H9 (cell line): ENCODE measurements at regions not wholly inside any gene's neighbourhood (a gene's known extent, or its start where the extent isn't known, plus 50 kb on each side); places are given as distances from the start of the nearest gene placed in this dataset.

Source experiments
- DNase-seq: peaks from one replicate; pipeline ENCODE4 v3.0.0-alpha.2; 2017
- H2AFZ ChIP-seq: one replicate; pipeline ENCODE4 v1.6.1; 2013; ENCODE audit warnings: mild to moderate bottlenecking, low read length, control low read depth, moderate library complexity
- H2AK5ac ChIP-seq: 2 replicates; pipeline ENCODE4 v1.6.1; 2013; ENCODE audit warnings: low read length, control low read depth, mixed read lengths; ENCODE audit not compliant: insufficient read length
- H2BK120ac ChIP-seq: one replicate; pipeline ENCODE4 v1.6.1; 2013; ENCODE audit warnings: low read depth, mild to moderate bottlenecking, low read length, control low read depth, inconsistent platforms; ENCODE audit not compliant: poor library complexity, severe bottlenecking
- H2BK12ac ChIP-seq: 2 replicates; pipeline ENCODE4 v1.6.1; 2013; ENCODE audit warnings: low read length, control low read depth, mixed read lengths, low read depth; ENCODE audit not compliant: insufficient read length
- H2BK15ac ChIP-seq: 2 replicates; pipeline ENCODE4 v1.6.1; 2013; ENCODE audit warnings: low read depth, low read length, control low read depth
- H2BK20ac ChIP-seq: one replicate; pipeline ENCODE4 v1.6.1; 2013; ENCODE audit warnings: low read depth, mild to moderate bottlenecking, low read length, control low read depth, inconsistent platforms; ENCODE audit not compliant: poor library complexity, severe bottlenecking
- H2BK5ac ChIP-seq: 2 replicates; pipeline ENCODE4 v1.6.1; 2013; ENCODE audit warnings: low read length, control low read depth, mixed read lengths; ENCODE audit not compliant: insufficient read length
- H3K14ac ChIP-seq: 2 replicates; pipeline ENCODE4 v1.6.1; 2013; ENCODE audit warnings: low read length, control low read depth; ENCODE audit not compliant: insufficient read depth
- H3K18ac ChIP-seq: 2 replicates; pipeline ENCODE4 v1.6.1; 2013; ENCODE audit warnings: low read depth, mild to moderate bottlenecking, mixed read lengths, low read length, control low read depth; ENCODE audit not compliant: insufficient read length
- H3K23ac ChIP-seq: 2 replicates; pipeline ENCODE4 v1.6.1; 2013; ENCODE audit warnings: low read length, control low read depth, mixed read lengths, low read depth; ENCODE audit not compliant: insufficient read length
- H3K23me2 ChIP-seq: 2 replicates; pipeline ENCODE4 v1.6.1; 2013; ENCODE audit warnings: low read depth, mild to moderate bottlenecking, mixed read lengths, low read length, control low read depth; ENCODE audit not compliant: insufficient read length, poor library complexity, severe bottlenecking
- H3K27ac ChIP-seq: 2 replicates; pipeline ENCODE4 v1.5.1; 2013; ENCODE audit warnings: low read length, control low read depth, mixed read lengths, low read depth; ENCODE audit not compliant: insufficient read length
- H3K27me3 ChIP-seq: 2 replicates; pipeline ENCODE4 v1.6.1; 2013; ENCODE audit warnings: low read length, control low read depth, inconsistent platforms; ENCODE audit not compliant: insufficient read depth
- H3K4ac ChIP-seq: 2 replicates; pipeline ENCODE4 v1.6.1; 2013; ENCODE audit warnings: low read depth, mild to moderate bottlenecking, control low read depth, inconsistent platforms, low read length, moderate library complexity
- H3K4me1 ChIP-seq: 2 replicates; pipeline ENCODE4 v1.6.1; 2013; ENCODE audit warnings: low read length, control low read depth, inconsistent platforms; ENCODE audit not compliant: insufficient read depth
- H3K4me2 ChIP-seq: 2 replicates; pipeline ENCODE4 v1.6.1; 2013; ENCODE audit warnings: low read length, control low read depth, mixed read lengths; ENCODE audit not compliant: insufficient read length, insufficient read depth
- H3K56ac ChIP-seq: 2 replicates; pipeline ENCODE4 v1.6.1; 2013; ENCODE audit warnings: low read depth, mild to moderate bottlenecking, mixed read lengths, low read length, control low read depth; ENCODE audit not compliant: insufficient read length
- H3K79me1 ChIP-seq: 2 replicates; pipeline ENCODE4 v1.6.1; 2013; ENCODE audit warnings: low read depth, mild to moderate bottlenecking, moderate library complexity, low read length, control low read depth, inconsistent platforms; ENCODE audit not compliant: insufficient read depth, poor library complexity, severe bottlenecking
- H3K79me2 ChIP-seq: 2 replicates; pipeline ENCODE4 v1.6.1; 2013; ENCODE audit warnings: low read length, control low read depth, inconsistent platforms; ENCODE audit not compliant: insufficient read depth
- H3K9ac ChIP-seq: 2 replicates; pipeline ENCODE4 v1.6.1; 2013; ENCODE audit warnings: low read length, control low read depth, mixed read lengths; ENCODE audit not compliant: insufficient read length; ENCODE audit errors: extremely low read depth
- H3K9me3 ChIP-seq: one replicate; pipeline ENCODE4 v1.6.1; 2013; ENCODE audit warnings: low read depth, low read length, inconsistent platforms; ENCODE audit not compliant: control insufficient read depth
- H3T11ph ChIP-seq: one replicate; pipeline ENCODE4 v1.6.1; 2013; ENCODE audit warnings: mild to moderate bottlenecking, low read length, control low read depth, inconsistent platforms
- H4K20me1 ChIP-seq: one replicate; pipeline ENCODE4 v1.6.1; 2013; ENCODE audit not compliant: control insufficient read depth, insufficient read length, insufficient read depth
- H4K5ac ChIP-seq: 2 replicates; pipeline ENCODE4 v1.6.1; 2013; ENCODE audit warnings: low read depth, mild to moderate bottlenecking, mixed read lengths, low read length, control low read depth; ENCODE audit not compliant: insufficient read length
- H4K8ac ChIP-seq: replicated peaks from 2 replicates; pipeline ENCODE4 v1.6.1; 2013; ENCODE audit warnings: low read length, control low read depth, mixed read lengths, low read depth; ENCODE audit not compliant: insufficient read length
- H4K91ac ChIP-seq: 2 replicates; pipeline ENCODE4 v1.6.1; 2013; ENCODE audit warnings: low read depth, mild to moderate bottlenecking, moderate library complexity, mixed read lengths, low read length, control low read depth; ENCODE audit not compliant: insufficient read length
- H3K27ac Mint-ChIP-seq, 3 experiments: 2 replicates in 2 of 3; 3 replicates in 1 of 3; pipeline ENCODE4 v1.8.0; 2020 to 2021; ENCODE audit warnings: mixed read lengths in 3 of 3, mild to moderate bottlenecking in 1 of 3, moderate library complexity in 1 of 3
- H3K27me3 Mint-ChIP-seq: 2 replicates; pipeline ENCODE4 v1.8.0; 2021; ENCODE audit warnings: low read depth, mild to moderate bottlenecking, moderate library complexity, mixed read lengths
- H3K36me3 Mint-ChIP-seq, 3 experiments: 2 replicates in 2 of 3; 3 replicates in 1 of 3; pipeline ENCODE4 v1.8.0; 2020 to 2021; ENCODE audit warnings: low read depth in 3 of 3, mixed read lengths in 3 of 3; ENCODE audit not compliant: insufficient read depth in 1 of 3
- H3K4me1 Mint-ChIP-seq, 2 experiments: 2 replicates each; pipeline ENCODE4 v1.8.0; 2020; ENCODE audit warnings: mixed read lengths in 2 of 2
- H3K4me3 Mint-ChIP-seq, 2 experiments: 2 replicates in 1 of 2; 3 replicates in 1 of 2; pipeline ENCODE4 v1.8.0; 2020 to 2021; ENCODE audit warnings: mild to moderate bottlenecking in 2 of 2, mixed read lengths in 2 of 2, moderate library complexity in 1 of 2
- H3K9me3 Mint-ChIP-seq, 2 experiments: 2 replicates in 1 of 2; 3 replicates in 1 of 2; pipeline ENCODE4 v1.8.0; 2020; ENCODE audit warnings: mild to moderate bottlenecking in 2 of 2, mixed read lengths in 2 of 2, moderate library complexity in 1 of 2
- CTCF ChIP-seq: fragments of 200-600 bp; sonication (generic); conservative IDR thresholded peaks from 3 replicates; pipeline ENCODE4 v1.8.0; 2021; ENCODE audit warnings: antibody characterized with exemption, mild to moderate bottlenecking
- WGBS: extraction: QIAGEN DNeasy Blood & Tissue Kit; methylation state at CpG from one replicate; pipeline ENCODE4 v1.1.7; 2013; ENCODE audit warnings: missing lambda C conversion rate, low lambda C conversion rate, mixed read lengths; ENCODE audit not compliant: insufficient read length; ENCODE audit errors: extremely low coverage; 5-methylcytosine and 5-hydroxymethylcytosine counted together

GRCh38 chr4:15345134-15345533, 82.7 kb upstream of the C1QTNF7 start:
- WGBS, result no CpG with 5 or more reads among the region's 3 CpGs
- Mint-ChIP-seq H3K27me3 (no peaks in the 10 kb centered on the region), H3K4me1 (peaks cover 5 to 7% of the 10 kb centered on the region in 2 experiments), H3K9me3 (no peaks in the 10 kb centered on the region), H3K27ac (peak overlapping the region in 1 of 3 experiments; percentile 45; a peak in 1 of 7 replicates), H3K4me3 (no peak overlapping the region), H3K36me3 (no peaks in the 10 kb centered on the region)
- H4K8ac ChIP-seq, result no peak overlapping the region
- no peaks in the 10 kb centered on the region for H3K79me2 ChIP-seq
- peak; percentile 31 for DNase-seq
- H3T11ph ChIP-seq, result no peak overlapping the region
- no peak overlapping the region for H3K4ac ChIP-seq
- no peak overlapping the region; the same call in 1 of the 2 replicates for H3K14ac ChIP-seq
- H3K9ac ChIP-seq, result no peak overlapping the region
- no peak overlapping the region for H2BK120ac ChIP-seq
- H2BK5ac ChIP-seq, result no peak overlapping the region
- H4K5ac ChIP-seq, result no peak overlapping the region
- no peak overlapping the region for H2AK5ac ChIP-seq
- H4K91ac ChIP-seq, result no peak overlapping the region
- peaks cover 4% of the 10 kb centered on the region; the same call in 1 of the 2 replicates for H3K4me1 ChIP-seq
- no peak overlapping the region for H3K27ac ChIP-seq
- no peak for TF ChIP-seq CTCF
- no peak overlapping the region for H2BK15ac ChIP-seq
- H2BK12ac ChIP-seq, result no peak overlapping the region
- no peak overlapping the region for H3K18ac ChIP-seq
- no peaks in the 10 kb centered on the region for H3K9me3 ChIP-seq
- H2AFZ ChIP-seq, result no peak overlapping the region
- H3K56ac ChIP-seq, result no peak overlapping the region
- no peaks in the 10 kb centered on the region for H3K27me3 ChIP-seq
- no peaks in the 10 kb centered on the region for H3K23me2 ChIP-seq
- no peak overlapping the region for H2BK20ac ChIP-seq
- H3K79me1 ChIP-seq, result no peaks in the 10 kb centered on the region
- H3K23ac ChIP-seq, result no peak overlapping the region
- no peaks in the 10 kb centered on the region for H4K20me1 ChIP-seq
- no peak overlapping the region for H3K4me2 ChIP-seq
